Left ventricle myocardium inferior (tissue), 1 donor: ENCODE measurements at regions not wholly inside any gene's neighbourhood (a gene's known extent, or its start where the extent isn't known, plus 50 kb on each side); places are given as distances from the start of the nearest gene placed in this dataset.

Experiments used
- DNase-seq: peaks from one replicate; pipeline ENCODE4 v3.0.0-alpha.2; 2020
- H3K27ac ChIP-seq: fragments of 200-600 bp; replicated peaks from 2 replicates; pipeline ENCODE4 v1.8.0; 2021
- H3K27me3 ChIP-seq: fragments of 200-600 bp; 2 replicates; pipeline ENCODE4 v1.8.0; 2021; ENCODE audit warnings: low read depth
- H3K36me3 ChIP-seq: fragments of 200-600 bp; 2 replicates; pipeline ENCODE4 v1.8.0; 2021
- H3K4me1 ChIP-seq: fragments of 200-600 bp; 2 replicates; pipeline ENCODE4 v1.8.0; 2021
- H3K4me3 ChIP-seq: fragments of 200-600 bp; 2 replicates; pipeline ENCODE4 v1.8.0; 2021; ENCODE audit warnings: mild to moderate bottlenecking, moderate library complexity
- H3K9me3 ChIP-seq: fragments of 200-600 bp; replicated peaks from 2 replicates; pipeline ENCODE4 v1.8.0; 2021
- CTCF ChIP-seq: fragments of 200-600 bp; IDR thresholded peaks from 2 replicates; pipeline ENCODE4 v1.8.0; 2021; ENCODE audit warnings: antibody characterized with exemption, mild to moderate bottlenecking, borderline replicate concordance
- intact Hi-C: fragments of 100-400 bp; cut with micrococcal nuclease; formaldehyde crosslinking; loops from one replicate; pipeline ENCODE4 v1.11.0; 2022
- donor health status: DM: no; HTN: yes; CAD: no; lungs with severe emphysema.

GRCh38 chr4:36553453-36553852, 272.0 kb downstream of the DTHD1 start:
- no peak for TF ChIP-seq CTCF
- no peak overlapping the region for H3K4me3 ChIP-seq
- no peaks in the 10 kb centered on the region for H3K36me3 ChIP-seq
- DNase-seq, result no peak
- H3K27ac ChIP-seq, result no peak overlapping the region
- intact Hi-C loops, result no loop called here
- no peaks in the 10 kb centered on the region for H3K9me3 ChIP-seq
- H3K27me3 ChIP-seq, result no peaks in the 10 kb centered on the region
- H3K4me1 ChIP-seq, result no peaks in the 10 kb centered on the region

- TF ChIP-seq CTCF, result no peak
- Histone ChIP-seq H3K27ac (no peak overlapping the region), H3K36me3 (no peaks in the 10 kb centered on the region), H3K4me1 (no peaks in the 10 kb centered on the region), H3K4me3 (no peak overlapping the region), H3K27me3 (no peaks in the 10 kb centered on the region), H3K9me3 (peaks cover 10% of the 10 kb centered on the region)
- intact Hi-C loops, result no loop called here
- no peak for DNase-seq
Measured at GRCh38 chr4:36556984-36557383, 275.6 kb downstream of the DTHD1 start.

- TF ChIP-seq CTCF, result no peak
- H3K9me3 ChIP-seq, result peaks cover 19% of the 10 kb centered on the region
- no peak overlapping the region for H3K4me3 ChIP-seq
- H3K27ac ChIP-seq, result no peak overlapping the region
- H3K36me3 ChIP-seq, result no peaks in the 10 kb centered on the region
- DNase-seq, result no peak
- intact Hi-C loops, result no loop called here
- H3K27me3 ChIP-seq, result no peaks in the 10 kb centered on the region
- H3K4me1 ChIP-seq, result no peaks in the 10 kb centered on the region
Measured at GRCh38 chr4:36568575-36568974, 287.2 kb downstream of the DTHD1 start.

- TF ChIP-seq CTCF, result no peak
- Histone ChIP-seq H3K9me3 (peaks cover 31% of the 10 kb centered on the region), H3K27me3 (no peaks in the 10 kb centered on the region), H3K36me3 (no peaks in the 10 kb centered on the region), H3K4me1 (no peaks in the 10 kb centered on the region), H3K4me3 (no peak overlapping the region), H3K27ac (no peak overlapping the region)
- intact Hi-C loops, result no loop called here
- DNase-seq, result no peak
Measured at GRCh38 chr4:36573441-36573840, 292.0 kb downstream of the DTHD1 start.

GRCh38 chr4:36574816-36575215, 293.4 kb downstream of the DTHD1 start:
- no peak for DNase-seq
- Histone ChIP-seq H3K27me3 (no peaks in the 10 kb centered on the region), H3K36me3 (no peaks in the 10 kb centered on the region), H3K27ac (no peak overlapping the region), H3K4me1 (no peaks in the 10 kb centered on the region), H3K4me3 (no peak overlapping the region), H3K9me3 (peaks cover 31% of the 10 kb centered on the region)
- no peak for TF ChIP-seq CTCF
- intact Hi-C loops, result no loop called here

GRCh38 chr4:36582198-36582597, 300.8 kb downstream of the DTHD1 start:
- Histone ChIP-seq H3K27ac (no peak overlapping the region), H3K4me3 (no peak overlapping the region), H3K9me3 (peaks cover 14% of the 10 kb centered on the region), H3K36me3 (no peaks in the 10 kb centered on the region), H3K4me1 (no peaks in the 10 kb centered on the region), H3K27me3 (no peaks in the 10 kb centered on the region)
- DNase-seq, result no peak
- intact Hi-C loops, result no loop called here
- TF ChIP-seq CTCF, result no peak
